GM18508 (cell line): ENCODE measurements at regions not wholly inside any gene's neighbourhood (a gene's known extent, or its start where the extent isn't known, plus 50 kb on each side); places are given as distances from the start of the nearest gene placed in this dataset.

Experiments
- ATAC-seq: cut with Tn5 transposase; IDR thresholded peaks from one replicate; pipeline ENCODE4 v1.9.1; 2021; ENCODE audit warnings: moderate number of reproducible peaks; ENCODE audit not compliant: insufficient read depth, unreplicated experiment

GRCh38 chr20:24206995-24207394, 218.4 kb upstream of the GGTLC1 start:
- ATAC-seq = no peak

GRCh38 chr20:24203526-24204183, 215.1 kb upstream of the GGTLC1 start:
- ATAC-seq = no peak

GRCh38 chr20:24199501-24199900, 210.9 kb upstream of the GGTLC1 start:
- ATAC-seq = no peak

GRCh38 chr20:24194143-24194542, 205.6 kb upstream of the GGTLC1 start:
- no peak for ATAC-seq

GRCh38 chr20:24190905-24191304, 202.3 kb upstream of the GGTLC1 start:
- ATAC-seq = no peak

GRCh38 chr20:24185791-24186190, 197.2 kb upstream of the GGTLC1 start:
- no peak for ATAC-seq

- ATAC-seq = no peak
These were observed 192.6 kb upstream of the GGTLC1 start for GRCh38 chr20:24181151-24181550.

GRCh38 chr20:24169256-24169655, 180.7 kb upstream of the GGTLC1 start:
- ATAC-seq = no peak

- ATAC-seq = no peak
These were observed 177.8 kb upstream of the GGTLC1 start for GRCh38 chr20:24166412-24166811.

- ATAC-seq = no peak
These were observed 177.5 kb upstream of the GGTLC1 start for GRCh38 chr20:24166123-24166381.

- no peak for ATAC-seq
These were observed 176.9 kb upstream of the GGTLC1 start for GRCh38 chr20:24165301-24166122.

- ATAC-seq = no peak
These were observed 175.8 kb upstream of the GGTLC1 start for GRCh38 chr20:24164360-24164759.

- no peak for ATAC-seq
These were observed 174.9 kb upstream of the GGTLC1 start for GRCh38 chr20:24163506-24163905.

- no peak for ATAC-seq
These were observed 172.1 kb upstream of the GGTLC1 start for GRCh38 chr20:24160563-24161281.

- no peak for ATAC-seq
These were observed 169.7 kb upstream of the GGTLC1 start for GRCh38 chr20:24158281-24158680.

GRCh38 chr20:24157213-24157612, 168.6 kb upstream of the GGTLC1 start:
- no peak for ATAC-seq

- ATAC-seq = no peak
These were observed 164.8 kb upstream of the GGTLC1 start for GRCh38 chr20:24153101-24154040.

- ATAC-seq = no peak
These were observed 163.2 kb upstream of the GGTLC1 start for GRCh38 chr20:24151621-24152294.

- no peak for ATAC-seq
These were observed 161.8 kb upstream of the GGTLC1 start for GRCh38 chr20:24150406-24150805.

- no peak for ATAC-seq
These were observed 161.3 kb upstream of the GGTLC1 start for GRCh38 chr20:24149881-24150307.
